IMR-90 (cell line): ENCODE measurements at regions not wholly inside any gene's neighbourhood (a gene's known extent, or its start where the extent isn't known, plus 50 kb on each side); places are given as distances from the start of the nearest gene placed in this dataset.

ENCODE experiments used
- FOS ChIP-seq: fragments of 150-350 bp; IDR thresholded peaks from 2 replicates; pipeline ENCODE4 v1.6.1; 2016; ENCODE audit warnings: low read depth, low read length
- MXI1 ChIP-seq: IDR thresholded peaks from 2 replicates; pipeline ENCODE4 v1.6.1; 2012; ENCODE audit warnings: low read depth, mild to moderate bottlenecking, low read length, moderate library complexity, borderline replicate concordance
- POLR2A ChIP-seq: IDR thresholded peaks from 2 replicates; pipeline ENCODE4 v1.6.1; 2012; ENCODE audit warnings: mild to moderate bottlenecking, low read depth, low read length
- RCOR1 ChIP-seq: IDR thresholded peaks from 2 replicates; pipeline ENCODE4 v1.6.1; 2012; ENCODE audit warnings: mild to moderate bottlenecking, low read length, improper control_type of control experiment; ENCODE audit not compliant: insufficient replicate concordance
- TF ChIP-seq, protein P1 (sequence below): conservative IDR thresholded peaks from 2 replicates; pipeline ENCODE4 v1.5.1; 2012; ENCODE audit warnings: mild to moderate bottlenecking, low read depth, low read length, improper control_type of control experiment

DNA sequence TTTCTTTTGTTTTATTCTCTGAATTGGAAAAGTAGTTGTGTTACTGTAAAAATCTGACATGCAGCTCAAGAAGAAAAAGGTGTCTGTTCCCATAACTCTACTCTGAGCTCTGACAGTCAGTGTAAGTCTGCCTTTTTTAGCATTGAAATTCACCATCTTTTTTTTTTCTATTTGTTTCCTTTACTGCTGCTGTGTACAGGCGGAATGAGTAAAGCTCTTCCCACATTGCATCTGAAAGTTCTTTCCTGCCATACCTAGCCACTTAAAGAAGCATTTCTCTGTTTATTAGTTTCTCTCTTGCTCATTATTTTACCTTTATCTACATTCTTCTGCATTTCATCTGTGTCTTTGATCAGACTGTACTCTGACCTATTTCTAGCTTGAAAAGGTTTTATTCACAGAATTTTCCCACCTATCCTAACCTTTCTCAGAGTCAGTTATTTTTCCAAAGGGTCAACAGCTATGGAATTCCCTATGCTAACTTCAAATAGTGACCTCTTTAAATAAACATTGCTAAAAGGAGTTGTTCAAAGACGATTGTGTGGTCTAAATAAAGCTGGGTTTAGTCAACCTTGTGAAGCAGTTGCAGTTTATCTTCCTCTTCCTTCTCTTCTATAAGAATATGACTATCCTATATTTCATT, 1303.1 kb upstream of the ZEB2 start:
- no peak for TF ChIP-seq POLR2A
- TF ChIP-seq, protein P1, sequence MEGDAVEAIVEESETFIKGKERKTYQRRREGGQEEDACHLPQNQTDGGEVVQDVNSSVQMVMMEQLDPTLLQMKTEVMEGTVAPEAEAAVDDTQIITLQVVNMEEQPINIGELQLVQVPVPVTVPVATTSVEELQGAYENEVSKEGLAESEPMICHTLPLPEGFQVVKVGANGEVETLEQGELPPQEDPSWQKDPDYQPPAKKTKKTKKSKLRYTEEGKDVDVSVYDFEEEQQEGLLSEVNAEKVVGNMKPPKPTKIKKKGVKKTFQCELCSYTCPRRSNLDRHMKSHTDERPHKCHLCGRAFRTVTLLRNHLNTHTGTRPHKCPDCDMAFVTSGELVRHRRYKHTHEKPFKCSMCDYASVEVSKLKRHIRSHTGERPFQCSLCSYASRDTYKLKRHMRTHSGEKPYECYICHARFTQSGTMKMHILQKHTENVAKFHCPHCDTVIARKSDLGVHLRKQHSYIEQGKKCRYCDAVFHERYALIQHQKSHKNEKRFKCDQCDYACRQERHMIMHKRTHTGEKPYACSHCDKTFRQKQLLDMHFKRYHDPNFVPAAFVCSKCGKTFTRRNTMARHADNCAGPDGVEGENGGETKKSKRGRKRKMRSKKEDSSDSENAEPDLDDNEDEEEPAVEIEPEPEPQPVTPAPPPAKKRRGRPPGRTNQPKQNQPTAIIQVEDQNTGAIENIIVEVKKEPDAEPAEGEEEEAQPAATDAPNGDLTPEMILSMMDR: no peak
- TF ChIP-seq MXI1: no peak
- TF ChIP-seq RCOR1: no peak
- no peak for TF ChIP-seq FOS
